ENCODE measurements at regions not wholly inside any gene's neighbourhood (a gene's known extent, or its start where the extent isn't known, plus 50 kb on each side); places are given as distances from the start of the nearest gene placed in this dataset.

GRCh38 chr12:16681196-16681595 lies 75.2 kb upstream of the LMO3 start:
- no peak for DNase-seq (ENCODE audit: low spot score)

- no peak for DNase-seq (ENCODE audit: low spot score)
These were observed 69.5 kb upstream of the LMO3 start for GRCh38 chr12:16675438-16675837.

GRCh38 chr12:16674885-16675284 lies 68.9 kb upstream of the LMO3 start:
- no peak for DNase-seq (ENCODE audit: low spot score)

GRCh38 chr12:16670456-16671050 lies 64.6 kb upstream of the LMO3 start:
- DNase-seq (ENCODE audit: low spot score) = peak; percentile 17

GRCh38 chr12:16669756-16670155 lies 63.8 kb upstream of the LMO3 start:
- DNase-seq (ENCODE audit: low spot score) = no peak

GRCh38 chr12:16668198-16668597 lies 62.2 kb upstream of the LMO3 start:
- no peak for DNase-seq (ENCODE audit: low spot score)

GRCh38 chr12:16658699-16659098 lies 52.7 kb upstream of the LMO3 start:
- DNase-seq (ENCODE audit: low spot score) = no peak
